Aorta (tissue), 5 donors: ENCODE measurements at regions not wholly inside any gene's neighbourhood (a gene's known extent, or its start where the extent isn't known, plus 50 kb on each side); places are given as distances from the start of the nearest gene placed in this dataset.
"Not testable (repeated sequence)": the region's sequence is repeated elsewhere in the genome, so short reads cannot be mapped to it uniquely, and the experiment has no call there.

Source experiments
- ATAC-seq: fragments of 200-7000 bp; cut with Tn5 transposase; one replicate; pipeline ENCODE4 v1.9.1; 2022; ENCODE audit warnings: moderate library complexity; ENCODE audit not compliant: low FRiP score
- DNase-seq, 2 donors: peaks; one replicate each; pipeline ENCODE4 v3.0.0-alpha.2; 2020
- H3K27ac ChIP-seq, 2 donors: one replicate each; pipeline ENCODE4 v1.5.1; 2013; ENCODE audit warnings: low read length in 2 of 2, mild to moderate bottlenecking in 2 of 2, moderate library complexity in 2 of 2, control low read depth in 1 of 2, inconsistent platforms in 1 of 2, low read depth in 1 of 2
- H3K27me3 ChIP-seq, 2 donors: one replicate each; pipeline ENCODE4 v1.6.1; 2013; ENCODE audit warnings: control low read depth in 1 of 2, low read length in 1 of 2, mild to moderate bottlenecking in 1 of 2, moderate library complexity in 1 of 2; ENCODE audit not compliant: insufficient read depth in 2 of 2, control insufficient read depth in 1 of 2
- H3K36me3 ChIP-seq, 2 donors: one replicate each; pipeline ENCODE4 v1.6.1; 2013; ENCODE audit warnings: control low read depth in 1 of 2, low read length in 1 of 2, mild to moderate bottlenecking in 1 of 2; ENCODE audit not compliant: insufficient read depth in 2 of 2, control insufficient read depth in 1 of 2
- H3K4me1 ChIP-seq, 2 donors: one replicate each; pipeline ENCODE4 v1.6.1; 2013; ENCODE audit warnings: low read length in 2 of 2, control low read depth in 1 of 2, mild to moderate bottlenecking in 1 of 2, moderate library complexity in 1 of 2; ENCODE audit not compliant: insufficient read depth in 2 of 2, control insufficient read depth in 1 of 2
- H3K4me3 ChIP-seq, 2 donors: one replicate each; pipeline ENCODE4 v1.5.1; 2013; ENCODE audit warnings: low read length in 2 of 2, control low read depth in 1 of 2, mild to moderate bottlenecking in 1 of 2
- H3K9me3 ChIP-seq: one replicate; pipeline ENCODE4 v1.6.1; 2013; ENCODE audit warnings: mild to moderate bottlenecking, low read length; ENCODE audit not compliant: control insufficient read depth
- WGBS, 2 donors: extraction: QIAGEN DNeasy Blood & Tissue Kit; methylation state at CpG; one replicate each; pipeline ENCODE4 v1.1.7; 2013; 5-methylcytosine and 5-hydroxymethylcytosine counted together
- intact Hi-C, 2 donors: fragments of 100-400 bp; cut with DNase I; formaldehyde crosslinking; loops; one replicate each; pipeline versions ENCODE4 v1.14.2 to v1.15.0; 2022
- donor health status: healthy with polysubstance abuse.
- donor health status: Bipolar disorder and iron deficiency.
- donor health status: DM: no; HTN: no; CAD: no.
- donor health status: DM: no; HTN: no; CAD: no.
- donor health status: DM: yes; HTN: yes; CAD: no.

DNA sequence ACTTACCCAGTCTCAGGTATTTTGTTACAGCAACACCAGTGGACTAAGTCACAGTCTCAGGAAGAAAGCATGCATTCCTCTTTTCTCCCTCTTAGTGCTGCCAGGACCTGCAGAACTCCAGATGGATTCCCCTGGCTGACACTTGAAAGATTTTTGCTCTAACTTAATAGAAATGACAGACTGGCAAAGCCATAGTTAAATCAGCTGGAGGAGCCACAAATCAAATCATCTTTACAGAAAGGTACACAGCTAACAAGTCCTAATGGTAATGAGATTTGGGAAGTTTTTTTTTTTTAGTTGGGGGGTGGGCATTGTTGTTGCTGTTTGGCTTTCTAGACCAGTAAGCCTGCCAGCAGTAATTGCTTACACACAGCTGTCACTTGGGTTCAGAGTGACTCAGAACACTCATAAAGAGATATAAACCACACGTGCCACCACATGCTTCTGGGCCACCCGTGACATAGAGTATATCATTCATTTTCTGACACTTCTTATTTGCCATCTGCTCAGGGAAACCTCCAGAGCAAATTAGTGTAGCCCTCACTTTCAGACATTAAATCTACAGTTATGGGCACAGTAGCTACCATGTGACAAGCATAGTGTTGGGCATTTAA, 72.4 kb downstream of the FH start:
- peaks cover 0 to 2% of the 10 kb centered on the region in 2 donors for H3K27me3 ChIP-seq
- H3K36me3 ChIP-seq = no peaks in the 10 kb centered on the region
- H3K4me1 ChIP-seq = no peaks in the 10 kb centered on the region
- DNase-seq = no peak
- no peak overlapping the region for H3K27ac ChIP-seq
- H3K4me3 ChIP-seq = no peak overlapping the region
- intact Hi-C loops = no loop called here
- H3K9me3 ChIP-seq = no peaks in the 10 kb centered on the region
- no peak for ATAC-seq
- 11 to 26% methylated on average over 2 of the region's 2 CpGs for WGBS, 2 donors

DNA sequence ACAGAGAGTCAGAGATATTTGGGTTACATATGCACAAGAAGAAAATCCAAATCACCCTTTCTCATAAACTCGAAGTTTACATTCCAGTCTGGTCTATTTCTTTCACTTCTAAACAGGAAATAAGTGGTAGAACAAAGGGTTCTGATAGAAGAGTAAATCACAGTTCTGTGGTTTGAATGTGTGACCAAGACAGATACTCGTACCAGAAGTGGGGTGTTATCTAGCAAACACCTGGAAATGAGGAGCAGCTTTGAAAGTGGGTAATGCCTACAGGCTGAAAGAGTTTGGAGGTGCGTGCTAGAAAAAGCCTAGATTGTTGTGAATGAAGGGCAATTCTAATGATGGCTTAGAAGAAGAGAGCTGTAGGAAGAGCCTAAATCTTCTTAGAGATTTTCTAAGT, 74.7 kb downstream of the FH start:
- intact Hi-C loops = no loop called here
- H3K4me1 ChIP-seq = no peaks in the 10 kb centered on the region
- H3K36me3 ChIP-seq = no peaks in the 10 kb centered on the region
- no peaks in the 10 kb centered on the region for H3K27me3 ChIP-seq
- 26% methylated on average over 3 of the region's 3 CpGs for WGBS, 2 donors
- H3K27ac ChIP-seq = no peak overlapping the region
- no peaks in the 10 kb centered on the region for H3K9me3 ChIP-seq
- DNase-seq (no peak), ATAC-seq (no peak)
- no peak overlapping the region for H3K4me3 ChIP-seq

DNA sequence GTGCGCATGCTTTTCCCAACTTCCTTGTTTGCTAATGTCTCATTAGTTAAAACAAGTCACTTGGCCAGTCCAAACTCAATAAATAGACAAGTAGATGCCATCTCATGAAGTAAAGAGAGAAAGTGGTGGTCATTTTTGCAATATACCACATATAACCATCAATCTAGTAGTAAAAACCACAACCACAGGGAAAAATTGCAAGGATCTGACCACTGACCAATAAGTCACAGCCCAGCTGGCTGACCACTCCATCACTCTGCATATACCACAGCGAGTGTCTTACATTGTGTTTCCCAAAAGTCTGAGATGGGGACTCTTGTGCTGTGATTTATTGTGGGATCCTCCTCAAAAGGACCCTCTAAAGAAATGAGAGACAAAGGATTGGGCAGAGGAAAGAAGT, 76.0 kb downstream of the FH start:
- H3K9me3 ChIP-seq = no peaks in the 10 kb centered on the region
- no peak for ATAC-seq
- H3K36me3 ChIP-seq = no peaks in the 10 kb centered on the region
- no peak overlapping the region for H3K4me3 ChIP-seq
- H3K27me3 ChIP-seq = no peaks in the 10 kb centered on the region
- 76 to 82% methylated on average over 2 of the region's 2 CpGs for WGBS, 2 donors
- intact Hi-C loops = no loop called here
- H3K4me1 ChIP-seq = no peaks in the 10 kb centered on the region
- H3K27ac ChIP-seq = no peak overlapping the region
- DNase-seq = no peak

DNA sequence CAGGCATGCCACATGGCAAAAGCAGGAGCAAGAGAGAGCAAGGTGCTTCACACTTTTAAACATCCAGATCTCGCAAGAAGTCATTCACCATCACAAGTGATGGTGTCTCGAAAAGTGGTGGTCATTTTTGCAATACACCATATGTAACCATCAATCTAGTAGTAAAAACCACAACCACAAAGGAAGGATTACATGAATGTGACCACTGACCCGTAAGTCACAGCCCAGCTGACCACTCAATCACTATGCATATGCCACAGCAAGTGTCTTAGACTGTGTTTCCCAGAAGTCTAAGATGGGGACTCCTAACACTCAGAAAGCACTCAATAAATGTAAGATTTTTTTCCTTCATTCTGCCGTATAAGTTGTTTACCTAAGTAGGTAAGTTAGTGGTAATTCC, 76.9 kb downstream of the FH start:
- no peaks in the 10 kb centered on the region for H3K9me3 ChIP-seq
- intact Hi-C loops = no loop called here
- no peak for DNase-seq
- no peak overlapping the region for H3K4me3 ChIP-seq
- no peaks in the 10 kb centered on the region for H3K4me1 ChIP-seq
- 74 to 80% methylated on average over 4 of the region's 4 CpGs for WGBS, 2 donors
- no peaks in the 10 kb centered on the region for H3K27me3 ChIP-seq
- no peak for ATAC-seq
- no peaks in the 10 kb centered on the region for H3K36me3 ChIP-seq
- H3K27ac ChIP-seq = no peak overlapping the region

DNA sequence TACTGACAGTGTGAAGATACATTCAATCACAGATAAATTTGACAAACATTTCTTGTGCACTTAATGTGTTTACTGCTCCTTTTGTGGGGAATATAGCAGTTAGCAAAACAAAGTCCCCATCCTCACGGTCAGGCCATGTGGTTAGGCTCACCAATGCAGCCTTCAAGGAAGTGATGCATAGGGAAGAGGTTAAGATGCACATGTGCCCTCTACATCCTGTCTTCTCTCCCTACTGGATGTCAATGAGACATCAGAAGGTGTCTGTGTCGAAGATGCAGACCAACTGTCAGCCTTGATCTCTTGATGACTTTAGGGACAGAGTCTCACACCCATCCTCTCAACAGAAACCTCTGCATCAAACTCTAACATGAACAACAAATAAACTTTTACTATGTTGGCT, 78.7 kb downstream of the FH start:
- DNase-seq (no peak), ATAC-seq (peak; percentile 11)
- H3K27ac ChIP-seq = no peak overlapping the region
- no peaks in the 10 kb centered on the region for H3K36me3 ChIP-seq
- no peaks in the 10 kb centered on the region for H3K4me1 ChIP-seq
- no peaks in the 10 kb centered on the region for H3K9me3 ChIP-seq
- no peak overlapping the region for H3K4me3 ChIP-seq
- intact Hi-C loops = no loop called here
- H3K27me3 ChIP-seq = no peaks in the 10 kb centered on the region
- WGBS, 2 donors = 29 to 41% methylated on average over 2 of the region's 2 CpGs

DNA sequence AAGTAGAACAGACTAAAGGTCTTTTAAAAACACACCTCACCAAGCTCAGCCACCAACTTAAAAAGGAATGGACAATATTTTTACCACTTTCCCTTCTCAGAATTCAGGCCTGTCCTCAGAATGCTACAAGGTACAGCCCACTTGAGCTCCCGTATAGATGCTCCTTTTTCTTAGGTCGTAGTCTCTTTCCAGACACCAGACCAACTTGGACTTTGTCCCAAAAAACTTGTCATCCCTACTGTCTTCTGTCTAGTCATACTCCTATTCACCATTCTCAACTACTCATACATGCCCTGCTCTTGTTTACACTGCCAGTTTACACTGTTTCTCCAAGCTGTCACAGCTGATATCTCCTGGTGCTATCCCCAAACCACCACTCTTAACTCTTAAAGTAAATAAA, 80.9 kb downstream of the FH start:
- intact Hi-C loops, DNase-seq, H3K4me3 ChIP-seq, H3K36me3 ChIP-seq, ATAC-seq, H3K27me3 ChIP-seq, H3K27ac ChIP-seq, H3K9me3 ChIP-seq, H3K4me1 ChIP-seq: not testable (repeated sequence)
- 71 to 86% methylated on average over 2 of the region's 2 CpGs for WGBS, 2 donors

DNA sequence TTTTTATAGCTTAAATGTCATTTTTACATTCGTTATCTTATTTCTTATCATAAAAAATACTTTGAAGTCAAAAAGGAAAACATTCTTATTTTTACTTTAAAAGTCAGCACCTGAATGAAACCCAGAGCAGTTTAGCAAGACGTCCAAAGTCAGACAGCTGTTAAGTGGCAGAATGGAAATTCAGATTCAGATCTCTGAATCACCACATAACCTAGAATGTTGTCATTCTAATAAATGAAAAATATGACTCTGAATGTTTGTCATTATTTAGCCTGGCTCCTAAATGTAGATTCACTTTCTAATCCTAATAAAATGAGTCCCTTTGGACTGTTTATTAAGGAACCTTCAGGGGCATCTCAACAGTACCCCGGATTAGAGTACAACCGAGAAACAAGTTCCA, 75.2 kb upstream of the RGS7 start:
- H3K36me3 ChIP-seq = no peaks in the 10 kb centered on the region
- ATAC-seq = no peak
- no peak overlapping the region for H3K27ac ChIP-seq
- no peaks in the 10 kb centered on the region for H3K4me1 ChIP-seq
- WGBS, 2 donors = 63 to 71% methylated on average over 4 of the region's 4 CpGs
- no peak overlapping the region for H3K4me3 ChIP-seq
- no peaks in the 10 kb centered on the region for H3K27me3 ChIP-seq
- DNase-seq = no peak
- intact Hi-C loops = no loop called here
- H3K9me3 ChIP-seq = no peaks in the 10 kb centered on the region

DNA sequence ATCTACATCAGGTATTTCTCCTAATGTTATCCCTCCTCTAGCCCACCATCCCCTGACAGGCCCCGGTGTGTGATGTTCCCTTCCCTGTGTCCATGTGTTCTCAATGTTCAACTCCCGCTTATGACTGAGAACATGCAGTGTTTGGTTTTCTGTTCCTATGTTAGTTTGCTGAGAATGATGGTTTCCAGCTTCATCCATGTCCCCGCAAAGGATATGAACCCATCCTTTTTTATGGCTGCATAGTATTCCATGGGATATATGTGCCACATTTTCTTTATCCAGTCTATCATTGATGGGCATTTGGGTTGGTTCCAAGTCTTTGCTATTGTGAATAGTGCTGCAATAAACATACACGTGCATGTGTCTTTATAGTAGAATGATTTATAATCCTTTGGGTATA, 68.1 kb upstream of the RGS7 start:
- H3K27me3 ChIP-seq, H3K9me3 ChIP-seq, H3K36me3 ChIP-seq, H3K4me1 ChIP-seq, H3K27ac ChIP-seq, H3K4me3 ChIP-seq, DNase-seq, intact Hi-C loops, ATAC-seq: not testable (repeated sequence)
- 84 to 92% methylated on average over 4 of the region's 4 CpGs for WGBS, 2 donors

DNA sequence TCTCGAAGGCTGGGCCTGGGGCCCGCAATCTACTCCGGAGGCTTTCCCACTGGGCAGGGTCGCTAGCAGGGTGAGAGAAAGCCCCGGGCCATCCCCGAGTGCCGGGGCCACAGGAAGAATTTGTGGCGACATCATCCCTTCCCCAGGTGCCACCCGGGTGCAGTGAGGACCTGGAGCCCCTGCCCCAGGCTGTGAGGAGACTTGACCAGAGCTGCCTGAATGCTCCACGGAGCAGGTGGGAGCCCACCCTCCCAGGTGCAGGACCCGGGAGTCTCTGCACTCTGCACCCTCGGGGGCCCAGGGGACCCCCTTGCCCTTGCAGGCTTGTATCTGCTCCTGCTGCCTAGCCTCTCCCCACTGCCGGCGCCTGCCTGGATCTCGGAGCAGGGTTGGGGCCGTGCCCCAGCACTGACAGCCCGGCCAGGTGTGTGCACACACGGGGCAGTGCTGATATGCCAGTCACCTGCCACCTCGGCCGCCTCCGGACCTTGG, 67.5 kb upstream of the RGS7 start:
- Histone ChIP-seq H3K4me3 (no peak overlapping the region), H3K9me3 (peaks cover 2% of the 10 kb centered on the region), H3K36me3 (no peaks in the 10 kb centered on the region), H3K4me1 (no peaks in the 10 kb centered on the region), H3K27me3 (no peaks in the 10 kb centered on the region), H3K27ac (no peak overlapping the region)
- intact Hi-C loops = no loop called here
- peak; percentile 67 for ATAC-seq
- 40 to 42% methylated on average over 21 of the region's 21 CpGs for WGBS, 2 donors
- no peak for DNase-seq
